ENCODE measurements at regions not wholly inside any gene's neighbourhood (a gene's known extent, or its start where the extent isn't known, plus 50 kb on each side); places are given as distances from the start of the nearest gene placed in this dataset.
A peak's percentile ranks its signal among the peaks of the same experiment; 100 is the strongest.
"Not testable (repeated sequence)": the region's sequence is repeated elsewhere in the genome, so short reads cannot be mapped to it uniquely, and the experiment has no call there.

GRCh38 chr17:59494757-59495368, 70.5 kb upstream of the DHX40 start:
- no peak for DNase-seq (ENCODE audit: low spot score)

- no peak for DNase-seq (ENCODE audit: low spot score)
Measured at GRCh38 chr17:59496178-59496577, 69.2 kb upstream of the DHX40 start.

GRCh38 chr17:59498530-59499307, 66.7 kb upstream of the DHX40 start:
- DNase-seq (ENCODE audit: low spot score): no peak

GRCh38 chr17:59500086-59500655, 65.2 kb upstream of the DHX40 start:
- not testable (repeated sequence) for DNase-seq (ENCODE audit: low spot score)

GRCh38 chr17:59501690-59502089, 63.7 kb upstream of the DHX40 start:
- DNase-seq (ENCODE audit: low spot score): no peak

GRCh38 chr17:59502800-59503199, 62.6 kb upstream of the DHX40 start:
- DNase-seq (ENCODE audit: low spot score): no peak

- DNase-seq (ENCODE audit: low spot score): no peak
Measured at GRCh38 chr17:59503500-59503899, 61.9 kb upstream of the DHX40 start.

- no peak for DNase-seq (ENCODE audit: low spot score)
Measured at GRCh38 chr17:59504821-59505220, 60.6 kb upstream of the DHX40 start.

GRCh38 chr17:59505610-59506276, 59.7 kb upstream of the DHX40 start:
- DNase-seq (ENCODE audit: low spot score): no peak

- DNase-seq (ENCODE audit: low spot score): peak; percentile 59
Measured at GRCh38 chr17:59506894-59507726, 58.3 kb upstream of the DHX40 start.

- no peak for DNase-seq (ENCODE audit: low spot score)
Measured at GRCh38 chr17:59508999-59509625, 56.3 kb upstream of the DHX40 start.

- DNase-seq (ENCODE audit: low spot score): no peak
Measured at GRCh38 chr17:59510611-59511010, 54.8 kb upstream of the DHX40 start.

- DNase-seq (ENCODE audit: low spot score): no peak
Measured at GRCh38 chr17:59511726-59512125, 53.7 kb upstream of the DHX40 start.

- no peak for DNase-seq (ENCODE audit: low spot score)
Measured at GRCh38 chr17:59512844-59513385, 52.5 kb upstream of the DHX40 start.

- peak; percentile 88 for DNase-seq (ENCODE audit: low spot score)
Measured at GRCh38 chr17:59513934-59514841, 51.2 kb upstream of the DHX40 start.

Data from H4 (cell line).